HG02840 (cell line): ENCODE measurements at regions not wholly inside any gene's neighbourhood (a gene's known extent, or its start where the extent isn't known, plus 50 kb on each side); places are given as distances from the start of the nearest gene placed in this dataset.
"Not testable (repeated sequence)": the region's sequence is repeated elsewhere in the genome, so short reads cannot be mapped to it uniquely, and the experiment has no call there.

Source experiments
- ATAC-seq: cut with Tn5 transposase; IDR thresholded peaks from one replicate; pipeline ENCODE4 v1.9.1; 2021; ENCODE audit warnings: mild to moderate bottlenecking, moderate library complexity, moderate number of reproducible peaks; ENCODE audit not compliant: unreplicated experiment, low FRiP score

DNA sequence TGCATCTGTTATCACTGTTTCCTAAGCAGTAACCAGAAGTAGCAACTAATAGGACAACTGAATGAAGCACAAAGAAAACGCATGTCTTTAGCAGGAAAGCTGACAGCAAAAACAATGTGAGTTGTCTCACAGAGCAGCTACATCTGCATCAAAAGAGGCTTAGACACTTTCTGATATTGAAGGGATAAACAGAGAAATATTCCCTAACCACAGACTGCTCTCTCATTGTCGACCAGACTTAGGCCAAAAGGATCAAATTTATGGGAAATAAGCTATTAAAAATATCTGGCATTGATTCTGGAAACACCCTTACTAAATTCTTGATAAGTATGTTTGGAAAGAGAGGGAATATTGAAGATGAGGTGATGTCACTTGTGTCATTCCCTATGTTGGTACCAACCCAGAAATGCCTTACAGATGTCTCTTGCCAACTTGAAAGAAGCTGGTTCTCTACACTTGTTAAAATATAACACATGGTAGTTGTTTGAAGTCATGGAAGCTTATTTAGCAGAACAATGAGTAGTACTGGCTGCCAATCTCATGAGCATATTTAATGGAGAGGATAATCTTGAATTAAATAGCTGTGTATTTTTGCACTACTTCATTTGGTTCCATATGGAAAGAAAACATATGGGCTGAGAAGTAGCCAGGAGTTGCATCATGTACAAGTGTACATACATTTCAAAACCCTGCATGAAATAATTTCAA lies 929.3 kb upstream of the MAN1A1 start:
- ATAC-seq = no peak

- ATAC-seq = no peak
Observed at GRCh38 chr6:120274547-120274946, 925.0 kb upstream of the MAN1A1 start.

GRCh38 chr6:120273411-120273810 lies 923.9 kb upstream of the MAN1A1 start:
- ATAC-seq = no peak

DNA sequence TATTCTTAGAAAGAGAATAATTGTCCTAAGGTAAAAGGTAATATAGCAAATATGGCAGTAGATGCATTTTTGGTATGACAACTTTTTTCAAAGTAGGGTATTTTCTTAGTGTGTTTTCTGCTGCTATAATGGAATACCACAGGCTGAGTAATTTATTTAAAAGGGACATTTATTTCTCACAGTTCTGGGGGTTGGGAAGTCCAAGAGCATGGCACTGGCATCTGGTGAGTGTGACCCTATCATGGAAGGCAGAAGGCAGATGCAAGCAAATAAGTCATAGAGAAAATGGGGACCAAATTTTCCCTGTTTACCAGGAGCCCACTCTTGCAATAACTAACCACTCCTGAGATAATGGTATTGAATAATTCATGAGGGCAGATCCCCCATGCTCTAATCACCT lies 922.5 kb upstream of the MAN1A1 start:
- ATAC-seq = no peak

DNA sequence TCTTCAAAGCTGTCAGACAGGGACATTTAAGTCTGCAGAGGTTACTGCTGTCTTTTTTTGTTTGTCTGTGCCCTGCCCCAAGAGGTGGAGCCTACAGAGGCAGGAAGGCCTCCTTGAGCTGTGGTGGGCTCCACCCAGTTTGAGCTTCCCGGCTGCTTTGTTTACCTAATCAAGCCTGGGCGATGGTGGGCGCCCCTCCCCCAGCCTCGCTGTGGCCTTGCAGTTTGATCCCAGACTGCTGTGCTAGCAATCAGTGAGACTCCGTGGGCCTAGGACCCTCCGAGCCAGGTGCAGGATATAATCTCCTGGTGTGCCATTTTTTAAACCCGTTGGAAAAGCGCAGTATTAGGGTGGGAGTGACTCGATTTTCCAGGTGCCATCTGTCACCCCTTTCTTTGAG lies 918.7 kb upstream of the MAN1A1 start:
- ATAC-seq = not testable (repeated sequence)

- no peak for ATAC-seq
Observed at GRCh38 chr6:120262354-120262753, 912.8 kb upstream of the MAN1A1 start.

- ATAC-seq = no peak
Observed at GRCh38 chr6:120260636-120261035, 911.1 kb upstream of the MAN1A1 start.

GRCh38 chr6:120254651-120255050 lies 905.1 kb upstream of the MAN1A1 start:
- ATAC-seq = no peak

GRCh38 chr6:120248451-120248850 lies 898.9 kb upstream of the MAN1A1 start:
- no peak for ATAC-seq

- no peak for ATAC-seq
Observed at GRCh38 chr6:120237221-120237620, 887.7 kb upstream of the MAN1A1 start.

- ATAC-seq = no peak
Observed at GRCh38 chr6:120230008-120230407, 880.4 kb upstream of the MAN1A1 start.

- no peak for ATAC-seq
Observed at GRCh38 chr6:120228297-120228696, 878.7 kb upstream of the MAN1A1 start.

GRCh38 chr6:120219339-120219738 lies 869.8 kb upstream of the MAN1A1 start:
- ATAC-seq = no peak

DNA sequence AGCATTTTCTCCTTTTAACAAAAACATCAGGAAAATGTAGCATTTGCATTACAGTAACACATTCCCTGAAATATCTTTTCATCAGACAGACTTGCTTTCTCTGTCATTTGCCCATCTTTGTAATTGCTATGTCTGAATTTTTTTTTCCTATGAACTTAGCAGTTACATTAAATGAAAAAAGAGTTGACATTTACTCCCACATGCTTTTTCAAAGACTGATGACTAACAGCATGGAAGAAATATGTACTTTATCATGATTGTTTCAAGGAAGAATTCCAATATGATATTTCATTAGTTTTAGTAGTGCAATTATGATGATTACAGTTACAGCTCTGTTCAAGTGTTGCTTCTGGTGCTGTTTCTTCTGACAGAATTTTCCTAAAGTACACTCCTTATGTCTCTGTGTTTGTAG lies 864.5 kb upstream of the MAN1A1 start:
- no peak for ATAC-seq

- no peak for ATAC-seq
Observed at GRCh38 chr6:120211955-120212792, 862.6 kb upstream of the MAN1A1 start.

GRCh38 chr6:120202878-120203277 lies 853.3 kb upstream of the MAN1A1 start:
- no peak for ATAC-seq

- ATAC-seq = no peak
Observed at GRCh38 chr6:120200853-120201252, 851.3 kb upstream of the MAN1A1 start.

GRCh38 chr6:120198033-120198432 lies 848.5 kb upstream of the MAN1A1 start:
- ATAC-seq = no peak

- ATAC-seq = no peak
Observed at GRCh38 chr6:120186080-120186479, 836.5 kb upstream of the MAN1A1 start.

- no peak for ATAC-seq
Observed at GRCh38 chr6:120173250-120173649, 823.7 kb upstream of the MAN1A1 start.

GRCh38 chr6:120164531-120164930 lies 815.0 kb upstream of the MAN1A1 start:
- no peak for ATAC-seq

GRCh38 chr6:120157873-120158272 lies 808.3 kb upstream of the MAN1A1 start:
- no peak for ATAC-seq
